Upper lobe of right lung (tissue), 1 donor: ENCODE measurements at regions not wholly inside any gene's neighbourhood (a gene's known extent, or its start where the extent isn't known, plus 50 kb on each side); places are given as distances from the start of the nearest gene placed in this dataset.

Source experiments
- ATAC-seq: fragments of 200-7000 bp; cut with Tn5 transposase; one replicate; pipeline ENCODE4 v1.9.1; 2020; ENCODE audit warnings: mild to moderate bottlenecking, moderate library complexity
- DNase-seq: peaks from one replicate; pipeline ENCODE4 v3.0.0-alpha.2; 2020
- H3K27ac ChIP-seq: fragments of 200-600 bp; one replicate; pipeline ENCODE4 v1.8.0; 2022
- H3K27me3 ChIP-seq: fragments of 200-600 bp; one replicate; pipeline ENCODE4 v1.8.0; 2022; ENCODE audit warnings: mild to moderate bottlenecking
- H3K36me3 ChIP-seq: fragments of 200-600 bp; one replicate; pipeline ENCODE4 v1.8.0; 2022
- H3K4me1 ChIP-seq: fragments of 200-600 bp; one replicate; pipeline ENCODE4 v1.8.0; 2022
- H3K4me3 ChIP-seq: fragments of 200-600 bp; one replicate; pipeline ENCODE4 v1.8.0; 2022; ENCODE audit warnings: mild to moderate bottlenecking
- H3K9me3 ChIP-seq: fragments of 200-600 bp; one replicate; pipeline ENCODE4 v1.8.0; 2022
- intact Hi-C: fragments of 100-400 bp; cut with DNase I; formaldehyde crosslinking; loops from one replicate; pipeline ENCODE4 v1.11.0; 2022
- TF ChIP-seq, protein P1 (sequence below): fragments of 200-600 bp; IDR thresholded peaks from one replicate; pipeline ENCODE4 v1.8.0; 2022; ENCODE audit warnings: antibody characterized with exemption
- donor health status: DM: no; HTN: yes; CAD: no; lungs with severe emphysema.

DNA sequence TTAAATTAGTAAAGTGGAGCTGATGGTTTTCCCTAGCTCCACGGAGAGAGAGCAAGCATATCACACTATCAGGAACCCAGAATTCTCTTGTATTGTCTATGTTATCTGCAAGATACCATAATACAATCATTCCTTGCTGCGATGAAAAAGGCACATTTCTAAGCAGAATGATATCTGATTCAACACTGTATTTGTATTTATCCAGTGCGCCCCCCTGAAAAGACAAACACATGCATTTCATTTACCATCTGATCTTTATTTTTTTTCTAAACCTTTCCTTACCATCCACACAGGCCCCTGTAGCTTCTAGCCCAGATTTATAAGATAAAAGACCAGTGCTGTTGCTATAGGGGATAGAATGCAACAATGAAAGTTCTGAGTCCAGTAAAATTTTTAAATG lies 420.6 kb downstream of the TDRD15 start:
- intact Hi-C loops = no loop called here
- DNase-seq (no peak), ATAC-seq (no peak)
- H3K27me3 ChIP-seq = no peaks in the 10 kb centered on the region
- no peaks in the 10 kb centered on the region for H3K4me1 ChIP-seq
- no peak overlapping the region for H3K4me3 ChIP-seq
- H3K36me3 ChIP-seq = no peaks in the 10 kb centered on the region
- TF ChIP-seq, protein P1, sequence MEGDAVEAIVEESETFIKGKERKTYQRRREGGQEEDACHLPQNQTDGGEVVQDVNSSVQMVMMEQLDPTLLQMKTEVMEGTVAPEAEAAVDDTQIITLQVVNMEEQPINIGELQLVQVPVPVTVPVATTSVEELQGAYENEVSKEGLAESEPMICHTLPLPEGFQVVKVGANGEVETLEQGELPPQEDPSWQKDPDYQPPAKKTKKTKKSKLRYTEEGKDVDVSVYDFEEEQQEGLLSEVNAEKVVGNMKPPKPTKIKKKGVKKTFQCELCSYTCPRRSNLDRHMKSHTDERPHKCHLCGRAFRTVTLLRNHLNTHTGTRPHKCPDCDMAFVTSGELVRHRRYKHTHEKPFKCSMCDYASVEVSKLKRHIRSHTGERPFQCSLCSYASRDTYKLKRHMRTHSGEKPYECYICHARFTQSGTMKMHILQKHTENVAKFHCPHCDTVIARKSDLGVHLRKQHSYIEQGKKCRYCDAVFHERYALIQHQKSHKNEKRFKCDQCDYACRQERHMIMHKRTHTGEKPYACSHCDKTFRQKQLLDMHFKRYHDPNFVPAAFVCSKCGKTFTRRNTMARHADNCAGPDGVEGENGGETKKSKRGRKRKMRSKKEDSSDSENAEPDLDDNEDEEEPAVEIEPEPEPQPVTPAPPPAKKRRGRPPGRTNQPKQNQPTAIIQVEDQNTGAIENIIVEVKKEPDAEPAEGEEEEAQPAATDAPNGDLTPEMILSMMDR = no peak
- no peaks in the 10 kb centered on the region for H3K9me3 ChIP-seq
- H3K27ac ChIP-seq = no peak overlapping the region

DNA sequence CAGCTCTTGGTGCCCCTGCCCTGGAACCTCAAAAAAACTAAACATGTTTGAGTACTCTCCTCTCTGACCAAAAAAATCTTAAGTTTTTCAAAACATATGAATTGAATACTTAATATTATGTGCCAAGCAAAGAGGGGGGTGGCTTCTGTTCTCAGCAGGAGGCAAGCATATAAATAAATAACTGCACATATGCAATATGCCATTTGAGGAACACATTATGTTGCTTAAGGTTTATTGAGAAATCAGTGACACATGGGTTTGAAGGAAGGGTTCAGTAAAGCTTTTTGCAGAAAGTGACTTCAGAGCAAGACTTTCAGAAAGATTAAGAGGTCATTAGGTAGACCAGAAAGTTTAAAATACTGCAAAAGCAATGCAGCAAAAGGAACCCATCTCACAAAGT lies 429.2 kb downstream of the TDRD15 start:
- Histone ChIP-seq H3K4me1 (no peaks in the 10 kb centered on the region), H3K9me3 (no peaks in the 10 kb centered on the region), H3K36me3 (no peaks in the 10 kb centered on the region), H3K4me3 (no peak overlapping the region), H3K27me3 (no peaks in the 10 kb centered on the region), H3K27ac (no peak overlapping the region)
- DNase-seq (no peak), ATAC-seq (peak; percentile 61)
- TF ChIP-seq, protein P1 = no peak
- intact Hi-C loops = no loop called here

DNA sequence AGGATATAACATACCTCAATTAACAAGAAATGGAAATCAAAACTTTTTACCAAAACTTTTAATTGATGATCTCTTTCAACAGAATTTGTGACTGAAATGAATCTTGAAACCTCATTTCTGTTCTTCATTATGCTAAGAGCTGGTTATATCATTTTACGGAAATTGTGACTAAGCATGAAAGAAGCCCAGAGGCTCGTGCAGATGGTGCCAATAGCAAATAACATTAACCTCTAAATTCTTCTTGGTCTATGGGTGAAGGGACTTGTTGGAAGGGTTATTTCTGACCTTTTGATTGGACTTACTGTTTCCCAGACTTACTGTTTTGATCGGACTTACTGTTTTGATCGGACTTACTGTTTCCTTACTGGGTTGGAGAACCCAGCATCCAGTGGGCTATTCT lies 435.6 kb downstream of the TDRD15 start:
- Histone ChIP-seq H3K4me3 (no peak overlapping the region), H3K36me3 (no peaks in the 10 kb centered on the region), H3K27me3 (no peaks in the 10 kb centered on the region), H3K27ac (no peak overlapping the region), H3K9me3 (no peaks in the 10 kb centered on the region), H3K4me1 (no peaks in the 10 kb centered on the region)
- intact Hi-C loops = no loop called here
- TF ChIP-seq, protein P1 = no peak
- no peak for DNase-seq
- no peak for ATAC-seq

DNA sequence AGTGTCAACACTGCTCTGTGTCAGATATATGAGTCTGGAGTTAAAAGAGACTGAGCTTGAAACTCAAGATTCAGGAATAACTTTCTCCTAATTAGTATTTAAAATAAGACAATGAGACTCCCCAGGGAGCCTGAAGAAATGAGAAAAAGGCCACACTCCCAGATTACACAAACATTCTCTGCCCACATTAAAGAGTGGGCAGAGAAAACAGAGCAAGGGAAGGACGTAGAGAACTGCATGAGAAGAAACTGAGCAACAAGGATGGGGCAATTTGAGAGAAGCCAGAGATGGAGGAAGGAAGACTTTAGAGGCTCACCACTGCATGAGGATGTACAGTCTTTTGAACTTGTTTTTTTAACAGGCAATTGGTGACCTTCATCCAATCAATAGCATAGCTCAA lies 438.2 kb downstream of the TDRD15 start:
- DNase-seq = no peak
- intact Hi-C loops = no loop called here
- H3K27ac ChIP-seq = no peak overlapping the region
- TF ChIP-seq, protein P1 = no peak
- H3K27me3 ChIP-seq = no peaks in the 10 kb centered on the region
- peak; percentile 81 for ATAC-seq
- no peak overlapping the region for H3K4me3 ChIP-seq
- H3K4me1 ChIP-seq = no peaks in the 10 kb centered on the region
- no peaks in the 10 kb centered on the region for H3K9me3 ChIP-seq
- no peaks in the 10 kb centered on the region for H3K36me3 ChIP-seq

DNA sequence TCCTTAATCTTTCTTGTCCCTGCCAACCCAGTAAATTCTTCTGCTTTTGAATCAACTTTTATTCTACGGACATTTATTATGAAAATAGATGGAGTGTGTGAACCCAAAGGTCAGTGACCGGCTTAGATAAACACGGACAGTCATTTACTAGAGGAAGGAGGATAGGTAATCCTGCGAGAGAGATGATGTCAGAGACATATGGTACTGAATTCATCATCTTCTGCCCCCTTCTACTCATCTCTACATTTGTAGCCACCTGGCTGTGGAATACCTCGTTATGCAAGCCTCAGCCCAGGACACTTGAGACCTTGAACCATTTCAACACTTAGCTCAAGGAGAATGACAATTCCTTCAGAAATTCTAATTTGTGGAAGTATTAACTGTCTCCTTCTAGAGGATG lies 443.6 kb downstream of the TDRD15 start:
- Histone ChIP-seq H3K27me3 (no peaks in the 10 kb centered on the region), H3K4me3 (no peak overlapping the region), H3K27ac (no peak overlapping the region), H3K9me3 (no peaks in the 10 kb centered on the region), H3K4me1 (no peaks in the 10 kb centered on the region), H3K36me3 (no peaks in the 10 kb centered on the region)
- TF ChIP-seq, protein P1 = no peak
- no peak for ATAC-seq
- intact Hi-C loops = no loop called here
- DNase-seq = no peak

DNA sequence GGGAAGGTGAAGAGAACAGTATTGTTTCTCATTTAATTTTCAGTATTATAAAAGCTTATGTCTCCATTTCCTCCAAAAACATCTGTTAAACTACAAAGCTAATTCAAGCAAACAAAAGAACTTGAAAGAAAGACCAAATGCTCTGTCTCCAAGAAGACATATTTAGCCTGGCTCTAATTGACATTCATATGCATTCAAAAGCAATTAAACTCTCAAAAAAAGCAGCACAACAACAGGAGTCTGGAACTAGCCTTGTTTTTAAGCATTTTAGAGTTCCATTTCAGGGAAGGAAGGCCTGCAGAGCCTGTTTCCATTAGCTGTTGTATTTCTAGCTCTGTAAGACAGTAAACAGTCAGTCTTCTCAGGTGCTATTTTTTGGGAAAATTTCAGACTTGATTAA lies 447.9 kb downstream of the TDRD15 start:
- TF ChIP-seq, protein P1 = no peak
- ATAC-seq = no peak

More for the DNA sequence above, 447.9 kb downstream of the TDRD15 start:
- no peak for DNase-seq
- no peak overlapping the region for H3K27ac ChIP-seq
- no peaks in the 10 kb centered on the region for H3K4me1 ChIP-seq
- H3K27me3 ChIP-seq = no peaks in the 10 kb centered on the region
- intact Hi-C loops = no loop called here
- no peak overlapping the region for H3K4me3 ChIP-seq
- no peaks in the 10 kb centered on the region for H3K36me3 ChIP-seq
- no peaks in the 10 kb centered on the region for H3K9me3 ChIP-seq
